GM18517 (cell line): ENCODE measurements at regions not wholly inside any gene's neighbourhood (a gene's known extent, or its start where the extent isn't known, plus 50 kb on each side); places are given as distances from the start of the nearest gene placed in this dataset.

Experiments used
- ATAC-seq: cut with Tn5 transposase; IDR thresholded peaks from one replicate; pipeline ENCODE4 v1.9.1; 2021; ENCODE audit warnings: mild to moderate bottlenecking, moderate library complexity; ENCODE audit not compliant: unreplicated experiment

GRCh38 chr2:16335947-16336346, 329.7 kb downstream of the CYRIA start:
- no peak for ATAC-seq

DNA sequence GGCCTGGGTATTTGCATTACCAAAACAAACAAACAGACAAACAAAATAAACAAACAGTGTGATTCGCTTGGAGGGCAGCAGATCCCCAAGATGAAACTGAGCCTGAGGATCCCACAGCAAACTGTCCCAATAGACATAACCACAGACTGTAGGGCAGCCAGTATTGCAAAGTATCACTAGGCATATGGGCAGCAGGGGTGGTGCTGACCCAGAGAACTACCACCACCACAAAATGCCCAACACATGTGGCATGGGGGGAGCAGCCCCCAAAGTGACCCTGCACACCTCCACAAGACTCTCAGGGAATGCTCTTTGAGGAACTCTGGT, 330.1 kb downstream of the CYRIA start:
- no peak for ATAC-seq

DNA sequence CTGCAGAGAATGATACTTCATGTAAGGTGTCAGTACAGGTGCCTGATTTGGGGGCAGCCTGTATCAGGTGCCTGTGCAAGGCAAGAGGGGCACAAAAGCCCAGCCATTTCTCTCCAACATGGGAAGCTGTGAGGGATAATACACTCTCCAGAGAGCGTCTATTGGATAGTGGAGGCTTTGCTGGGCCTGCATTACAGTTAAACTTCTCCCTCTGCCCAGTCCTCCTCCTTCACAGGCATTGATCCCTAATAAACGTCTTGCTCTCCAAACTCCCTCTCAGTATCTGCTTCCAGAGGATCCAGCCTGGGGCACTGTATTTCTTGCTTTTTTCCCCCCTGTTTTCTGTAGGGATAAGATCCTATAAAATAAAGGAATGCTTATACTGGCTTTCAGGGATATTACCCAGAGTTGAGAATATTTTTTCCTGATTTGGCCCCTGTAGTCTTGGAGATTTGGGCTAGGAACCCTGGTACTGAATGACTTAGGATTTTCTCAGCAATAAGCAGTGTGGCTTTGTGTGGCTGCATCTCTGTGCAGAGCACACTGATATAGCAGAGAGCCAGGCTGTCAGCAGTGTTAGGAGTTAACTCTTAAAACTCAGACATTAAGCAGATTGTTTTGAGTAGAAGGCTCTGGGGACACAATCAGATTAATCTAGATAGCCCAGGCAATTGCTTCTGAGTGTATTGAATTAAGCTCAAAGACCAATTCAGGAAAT, 330.6 kb downstream of the CYRIA start:
- ATAC-seq: no peak

DNA sequence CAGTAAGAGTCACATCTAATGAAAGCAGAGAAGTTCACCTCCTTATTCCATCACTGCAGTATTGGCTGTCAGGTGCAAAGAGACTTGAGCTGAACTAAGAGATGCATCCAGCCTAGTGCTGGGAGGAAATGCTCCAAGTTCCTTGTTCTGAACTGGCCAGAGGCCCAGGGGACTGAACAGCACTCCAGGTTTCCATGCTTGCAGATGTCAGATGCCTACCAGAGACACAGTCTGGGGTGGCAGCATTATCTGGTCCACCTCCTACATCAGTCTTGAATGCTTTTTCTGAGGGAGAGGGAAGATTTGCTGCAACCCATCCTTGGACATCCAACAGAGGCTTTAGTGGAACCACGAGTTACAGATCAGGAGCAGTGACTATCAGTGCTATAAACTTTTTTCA, 331.3 kb downstream of the CYRIA start:
- ATAC-seq: no peak

GRCh38 chr2:16333681-16334080, 332.0 kb downstream of the CYRIA start:
- ATAC-seq: no peak

- no peak for ATAC-seq
Observed at GRCh38 chr2:16332681-16333557, 332.7 kb downstream of the CYRIA start.

GRCh38 chr2:16331772-16332171, 333.9 kb downstream of the CYRIA start:
- no peak for ATAC-seq

DNA sequence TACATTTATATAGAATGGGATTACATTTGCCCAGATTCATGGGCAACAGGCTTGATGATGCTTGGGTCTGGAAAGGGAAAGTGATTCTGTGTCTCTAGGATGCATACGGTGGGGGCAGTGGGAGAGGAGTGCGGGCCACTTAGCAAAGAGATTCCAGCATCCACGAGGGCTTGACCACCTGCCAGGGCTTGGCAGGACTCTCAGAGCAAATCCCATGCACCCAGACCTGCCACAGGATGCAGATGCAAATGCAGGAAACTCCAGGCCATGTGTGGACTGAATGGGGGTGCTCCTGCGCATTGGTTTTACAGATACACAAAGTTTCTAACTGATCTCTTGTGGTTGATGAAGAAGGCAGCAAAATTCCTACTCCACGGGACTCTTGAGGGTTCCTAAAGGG, 334.7 kb downstream of the CYRIA start:
- ATAC-seq: no peak

- ATAC-seq: no peak
Observed at GRCh38 chr2:16330571-16330970, 335.1 kb downstream of the CYRIA start.

GRCh38 chr2:16330012-16330411, 335.6 kb downstream of the CYRIA start:
- ATAC-seq: no peak

DNA sequence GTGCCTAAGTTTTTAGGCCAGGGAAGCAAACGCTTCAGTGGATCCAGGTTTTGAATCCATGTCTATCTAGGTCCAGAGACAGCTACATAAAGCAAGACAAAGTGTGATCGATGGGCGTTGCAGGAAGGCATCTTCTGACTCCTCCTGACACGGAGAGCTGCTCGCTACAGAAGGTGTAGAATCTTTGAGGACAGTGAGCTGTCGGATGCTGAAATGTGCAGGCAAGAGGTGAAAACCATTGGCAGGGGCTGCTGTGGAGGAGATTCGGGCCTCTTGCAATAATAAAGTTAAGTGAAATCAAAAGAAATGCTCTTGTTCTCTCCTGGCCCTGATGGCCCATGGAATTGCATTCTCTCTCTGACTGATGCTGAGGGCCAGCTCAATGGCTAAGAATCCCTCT, 336.2 kb downstream of the CYRIA start:
- ATAC-seq: no peak

GRCh38 chr2:16328521-16329190, 337.0 kb downstream of the CYRIA start:
- ATAC-seq: no peak

- ATAC-seq: no peak
Observed at GRCh38 chr2:16327326-16327725, 338.3 kb downstream of the CYRIA start.

- no peak for ATAC-seq
Observed at GRCh38 chr2:16326711-16327300, 338.8 kb downstream of the CYRIA start.

GRCh38 chr2:16325976-16326510, 339.6 kb downstream of the CYRIA start:
- no peak for ATAC-seq

DNA sequence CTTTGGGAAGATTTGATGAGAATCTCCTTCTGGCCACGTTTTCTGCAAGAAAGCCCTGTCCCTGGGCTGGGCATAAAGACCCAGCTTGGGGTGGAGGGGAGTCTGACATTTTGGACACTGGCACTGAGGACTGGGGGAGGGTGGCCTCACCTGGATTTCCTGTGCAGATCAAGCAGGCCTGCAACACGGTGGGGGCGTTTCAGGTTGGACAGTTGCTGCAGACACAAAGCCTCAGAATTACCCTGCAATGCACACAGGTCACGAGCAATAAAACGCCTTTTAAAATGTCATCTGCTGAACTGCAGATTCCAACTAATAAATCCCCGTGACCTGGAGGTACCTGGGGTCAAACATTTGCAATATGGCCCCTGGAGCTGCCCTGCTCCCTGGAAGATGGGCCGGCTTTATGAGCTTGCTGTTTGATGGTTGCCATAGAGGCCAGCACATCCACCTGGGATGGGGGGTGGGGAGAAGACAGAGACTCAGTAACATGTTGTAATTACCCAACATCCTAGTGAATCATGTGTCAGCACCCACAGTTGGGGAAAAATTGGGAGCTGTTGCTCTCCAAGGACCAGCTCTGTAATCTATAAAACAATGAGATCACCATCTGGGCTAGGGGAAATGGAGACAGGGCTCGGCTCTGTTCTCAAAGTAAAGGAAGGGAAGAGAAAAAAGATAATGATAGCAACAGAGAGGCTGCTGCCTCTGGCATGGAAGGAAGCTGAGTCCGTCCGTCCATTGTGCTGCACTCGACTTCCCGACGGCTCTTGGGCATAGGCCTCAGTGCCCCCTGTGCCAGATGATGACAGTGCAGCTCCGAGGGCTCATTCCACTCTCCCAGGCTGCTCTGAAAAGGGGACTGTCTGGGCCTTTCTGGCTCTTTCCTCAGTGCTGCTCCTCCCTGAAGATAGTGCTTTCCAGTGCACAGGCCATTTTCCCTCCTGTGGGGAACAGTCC, 340.3 kb downstream of the CYRIA start:
- no peak for ATAC-seq

DNA sequence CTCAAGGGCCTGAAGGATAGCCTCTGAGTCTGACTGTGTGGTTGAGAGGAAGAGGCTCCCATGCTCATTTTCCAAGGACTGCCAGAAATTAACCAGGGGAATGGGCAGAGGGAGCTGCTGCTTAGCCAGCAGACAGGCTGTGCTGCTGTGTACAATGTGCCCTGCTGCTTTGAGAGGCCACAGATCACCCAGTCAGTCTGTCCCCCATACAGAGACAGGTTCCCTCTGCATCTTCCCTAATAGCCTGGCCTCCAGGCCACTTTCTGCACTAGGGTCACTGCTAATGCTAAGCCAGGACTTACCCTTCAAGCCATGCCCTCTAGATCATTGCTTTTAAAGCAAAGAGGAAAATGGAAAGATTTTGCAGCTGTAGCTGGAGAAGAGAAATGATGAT, 341.1 kb downstream of the CYRIA start:
- ATAC-seq: no peak

GRCh38 chr2:16323551-16324543, 341.8 kb downstream of the CYRIA start:
- ATAC-seq: no peak

GRCh38 chr2:16323126-16323520, 342.5 kb downstream of the CYRIA start:
- no peak for ATAC-seq
